CD4-positive, CD25-positive, alpha-beta regulatory T cell (primary cell): ENCODE measurements at regions not wholly inside any gene's neighbourhood (a gene's known extent, or its start where the extent isn't known, plus 50 kb on each side); places are given as distances from the start of the nearest gene placed in this dataset.

Experiments
- ATAC-seq, 2 donors: fragments of 150-1000 bp; cut with Tn5 transposase; one replicate each; pipeline ENCODE4 v1.10.0; 2021; ENCODE audit warnings: low read depth in 2 of 2, moderate number of reproducible peaks in 2 of 2, moderate library complexity in 1 of 2
- DNase-seq, 3 donors: peaks; one replicate each; pipeline versions ENCODE4 v3.0.0 to v3.0.0-alpha.2; 2012 to 2022; ENCODE audit warnings: mixed read lengths in 1 of 3
- H3K27ac ChIP-seq: one replicate; pipeline ENCODE4 v1.7.0; 2013; ENCODE audit warnings: mild to moderate bottlenecking, low read length; ENCODE audit not compliant: insufficient read depth, poor library complexity, severe bottlenecking
- H3K27me3 ChIP-seq: one replicate; pipeline ENCODE4 v1.7.0; 2013; ENCODE audit warnings: low read length; ENCODE audit not compliant: control insufficient read depth, insufficient read depth
- H3K36me3 ChIP-seq: one replicate; pipeline ENCODE4 v1.7.0; 2013; ENCODE audit warnings: mild to moderate bottlenecking, low read length, moderate library complexity; ENCODE audit not compliant: control insufficient read depth, insufficient read depth
- H3K4me1 ChIP-seq: 2 replicates; pipeline ENCODE4 v1.7.0; 2013; ENCODE audit warnings: mild to moderate bottlenecking, low read length; ENCODE audit not compliant: insufficient read depth, control insufficient read depth, poor library complexity, severe bottlenecking
- H3K4me3 ChIP-seq: one replicate; pipeline ENCODE4 v1.7.0; 2013; ENCODE audit warnings: low read depth, mild to moderate bottlenecking, low read length, moderate library complexity
- H3K9me3 ChIP-seq, 2 experiments: 1 replicate in 1 of 2; 2 replicates in 1 of 2; pipeline ENCODE4 v1.7.0; 2013; ENCODE audit warnings: low read length in 2 of 2, mild to moderate bottlenecking in 1 of 2, moderate library complexity in 1 of 2; ENCODE audit not compliant: control insufficient read depth in 2 of 2
- H3K27ac Mint-ChIP-seq, 3 donors: one replicate each; pipeline ENCODE4 v1.8.0; 2020 to 2022; ENCODE audit warnings: mild to moderate bottlenecking in 3 of 3, mixed read lengths in 3 of 3, moderate library complexity in 2 of 3
- H3K27me3 Mint-ChIP-seq: one replicate; pipeline ENCODE4 v1.8.0; 2022; ENCODE audit warnings: mild to moderate bottlenecking, mixed read lengths
- H3K36me3 Mint-ChIP-seq: one replicate; pipeline ENCODE4 v1.8.0; 2020; ENCODE audit warnings: mixed read lengths
- H3K4me1 Mint-ChIP-seq, 4 donors: one replicate each; pipeline ENCODE4 v1.8.0; 2020 to 2022; ENCODE audit warnings: mixed read lengths in 4 of 4, mild to moderate bottlenecking in 1 of 4
- H3K4me3 Mint-ChIP-seq, 4 donors: one replicate each; pipeline ENCODE4 v1.8.0; 2020 to 2022; ENCODE audit warnings: mild to moderate bottlenecking in 4 of 4, mixed read lengths in 4 of 4, moderate library complexity in 3 of 4
- H3K9me3 Mint-ChIP-seq, 7 donors: one replicate each; pipeline ENCODE4 v1.8.0; 2020 to 2022; ENCODE audit warnings: mixed read lengths in 7 of 7, mild to moderate bottlenecking in 3 of 7, moderate library complexity in 2 of 7

DNA sequence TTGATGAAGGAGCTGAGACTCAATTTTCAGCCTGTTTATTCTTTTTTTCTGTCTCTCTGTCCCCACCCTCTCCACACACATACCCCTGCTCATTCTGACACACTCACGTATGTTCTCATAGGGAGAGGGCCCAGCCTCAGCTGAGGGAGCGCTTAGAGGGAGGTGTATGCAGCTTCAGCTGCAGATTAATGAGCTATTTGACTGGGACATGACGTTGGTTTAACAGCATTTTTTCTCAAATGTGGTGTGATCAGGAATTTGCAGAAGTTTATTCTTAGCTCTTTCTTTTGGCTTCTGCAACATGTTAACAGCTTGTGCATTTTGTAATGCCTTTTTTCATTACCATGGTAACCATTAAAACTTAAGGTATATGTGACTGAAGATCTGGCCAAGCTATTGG, 1547.1 kb upstream of the PIK3C3 start:
- Mint-ChIP-seq H3K4me1 (no peaks in the 10 kb centered on the region), H3K27me3 (no peaks in the 10 kb centered on the region), H3K4me3 (no peak overlapping the region), H3K36me3 (no peaks in the 10 kb centered on the region), H3K9me3 (peaks cover 2 to 42% (median 5%) of the 10 kb centered on the region in 7 donors), H3K27ac (peak overlapping the region in 1 of 3 donors; percentile 26)
- no peaks in the 10 kb centered on the region for H3K4me1 ChIP-seq
- H3K27ac ChIP-seq = no peak overlapping the region
- no peaks in the 10 kb centered on the region for H3K36me3 ChIP-seq
- H3K27me3 ChIP-seq = no peaks in the 10 kb centered on the region
- no peak overlapping the region for H3K4me3 ChIP-seq
- H3K9me3 ChIP-seq = peaks cover 0 to 5% of the 10 kb centered on the region in 2 experiments
- DNase-seq (no peak), ATAC-seq (no peak)

DNA sequence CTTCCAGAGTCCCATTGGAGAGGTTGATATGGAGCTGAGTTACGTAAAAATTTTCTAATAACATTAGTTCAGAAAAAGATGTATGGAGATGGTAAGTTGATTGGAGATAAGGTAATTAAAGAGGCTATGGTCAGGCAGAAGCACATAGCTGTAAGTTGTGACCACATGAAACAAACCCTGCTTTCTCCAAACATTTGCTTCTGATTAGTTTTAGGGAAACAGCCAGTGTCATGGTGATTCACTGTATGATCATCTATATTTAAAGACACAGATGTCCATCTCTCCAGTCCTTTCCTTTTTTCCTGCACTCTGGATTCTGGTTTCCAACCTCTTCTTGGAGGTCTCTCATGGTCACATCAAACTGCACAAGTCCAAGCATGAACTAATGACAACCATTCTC, 1550.8 kb upstream of the PIK3C3 start:
- H3K36me3 ChIP-seq = no peaks in the 10 kb centered on the region
- H3K4me3 Mint-ChIP-seq = no peak overlapping the region
- DNase-seq (no peak), ATAC-seq (no peak)
- H3K9me3 Mint-ChIP-seq = peaks cover 0 to 27% (median 5%) of the 10 kb centered on the region in 7 donors
- no peaks in the 10 kb centered on the region for H3K4me1 Mint-ChIP-seq
- no peak overlapping the region for H3K27ac Mint-ChIP-seq
- no peak overlapping the region for H3K4me3 ChIP-seq
- H3K4me1 ChIP-seq = no peaks in the 10 kb centered on the region
- no peaks in the 10 kb centered on the region for H3K27me3 ChIP-seq
- no peaks in the 10 kb centered on the region for H3K36me3 Mint-ChIP-seq
- no peaks in the 10 kb centered on the region for H3K27me3 Mint-ChIP-seq
- peaks cover 0 to 5% of the 10 kb centered on the region in 2 experiments for H3K9me3 ChIP-seq
- H3K27ac ChIP-seq = no peak overlapping the region

- Mint-ChIP-seq H3K9me3 (peaks cover 0 to 22% (median 5%) of the 10 kb centered on the region in 7 donors), H3K27ac (no peak overlapping the region), H3K4me1 (no peaks in the 10 kb centered on the region), H3K36me3 (no peaks in the 10 kb centered on the region), H3K27me3 (no peaks in the 10 kb centered on the region), H3K4me3 (no peak overlapping the region)
- Histone ChIP-seq H3K4me3 (no peak overlapping the region), H3K27ac (no peak overlapping the region), H3K36me3 (no peaks in the 10 kb centered on the region), H3K27me3 (no peaks in the 10 kb centered on the region), H3K4me1 (no peaks in the 10 kb centered on the region), H3K9me3 (peaks cover 0 to 5% of the 10 kb centered on the region in 2 experiments)
- DNase-seq (no peak), ATAC-seq (no peak)
These were observed 1553.0 kb upstream of the PIK3C3 start for GRCh38 chr18:40402052-40402451.

DNA sequence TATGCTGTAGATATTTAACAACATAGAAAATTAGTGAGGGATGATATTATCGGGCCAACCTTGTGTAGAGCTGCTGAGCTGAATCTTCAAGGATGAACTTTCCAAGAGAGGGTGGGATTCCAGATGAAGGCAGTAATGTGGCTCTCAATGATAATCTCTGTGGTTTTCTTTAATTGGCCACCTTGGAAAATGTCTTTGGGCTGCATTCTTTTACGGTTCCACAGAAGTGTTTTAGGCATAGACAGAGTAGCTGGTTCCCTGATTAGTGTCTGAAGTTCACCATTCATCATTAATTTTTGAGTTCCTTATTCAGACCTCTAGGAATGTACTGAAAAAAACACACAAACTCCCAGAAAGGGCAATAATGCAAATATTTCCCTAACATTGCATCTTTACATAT, 1566.9 kb upstream of the PIK3C3 start:
- Mint-ChIP-seq H3K9me3 (peaks cover 0 to 26% (median 5%) of the 10 kb centered on the region in 7 donors), H3K36me3 (no peaks in the 10 kb centered on the region), H3K4me3 (no peak overlapping the region), H3K27me3 (no peaks in the 10 kb centered on the region), H3K4me1 (no peaks in the 10 kb centered on the region), H3K27ac (no peak overlapping the region)
- DNase-seq (no peak), ATAC-seq (no peak)
- no peaks in the 10 kb centered on the region for H3K4me1 ChIP-seq
- no peak overlapping the region for H3K27ac ChIP-seq
- no peaks in the 10 kb centered on the region for H3K27me3 ChIP-seq
- peaks cover 5 to 11% of the 10 kb centered on the region in 2 experiments for H3K9me3 ChIP-seq
- H3K36me3 ChIP-seq = no peaks in the 10 kb centered on the region
- no peak overlapping the region for H3K4me3 ChIP-seq

DNA sequence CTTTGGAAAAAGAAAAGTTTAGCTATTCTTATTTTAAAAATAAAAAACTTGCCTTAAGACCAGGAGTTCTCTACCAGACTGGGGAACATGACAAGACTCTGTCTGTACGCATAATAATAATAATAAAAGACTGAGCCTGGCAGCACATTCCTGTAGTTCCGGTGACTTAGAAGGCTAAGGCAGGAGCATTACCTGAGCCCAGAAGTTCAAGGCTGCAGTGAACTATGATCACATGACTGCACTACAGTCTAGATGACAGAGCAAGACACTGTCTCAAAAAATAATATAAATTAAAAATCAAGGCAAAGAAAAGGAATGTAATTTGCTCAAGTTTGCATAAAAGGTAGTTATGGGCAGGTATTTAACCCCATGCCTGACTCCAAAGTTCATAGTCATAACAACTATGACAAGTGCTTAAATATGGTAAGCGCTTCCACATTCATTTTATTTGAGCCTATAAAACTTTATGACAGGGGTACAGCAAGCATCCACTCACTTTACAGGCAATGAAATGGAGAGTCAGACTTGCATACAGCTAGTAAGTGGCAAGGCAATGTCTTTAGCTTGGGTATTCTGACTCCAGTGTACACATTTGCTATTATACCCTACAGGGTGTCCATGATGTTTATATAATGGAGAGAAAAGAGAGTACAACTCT, 1567.8 kb upstream of the PIK3C3 start:
- no peak for DNase-seq
- Histone ChIP-seq H3K4me3 (no peak overlapping the region), H3K36me3 (no peaks in the 10 kb centered on the region), H3K4me1 (no peaks in the 10 kb centered on the region), H3K27me3 (no peaks in the 10 kb centered on the region), H3K27ac (no peak overlapping the region), H3K9me3 (peaks cover 2 to 11% of the 10 kb centered on the region in 2 experiments)
- peaks cover 0 to 22% (median 5%) of the 10 kb centered on the region in 7 donors for H3K9me3 Mint-ChIP-seq
- H3K27ac Mint-ChIP-seq = no peak overlapping the region
- no peaks in the 10 kb centered on the region for H3K27me3 Mint-ChIP-seq
- no peak overlapping the region for H3K4me3 Mint-ChIP-seq
- no peaks in the 10 kb centered on the region for H3K4me1 Mint-ChIP-seq
- no peak for ATAC-seq
- H3K36me3 Mint-ChIP-seq = no peaks in the 10 kb centered on the region

- no peaks in the 10 kb centered on the region for H3K36me3 ChIP-seq
- no peak for DNase-seq
- no peaks in the 10 kb centered on the region for H3K4me1 Mint-ChIP-seq
- peaks cover 0 to 20% (median 2%) of the 10 kb centered on the region in 7 donors for H3K9me3 Mint-ChIP-seq
- H3K27ac Mint-ChIP-seq = no peak overlapping the region
- no peaks in the 10 kb centered on the region for H3K9me3 ChIP-seq
- ATAC-seq = no peak
- no peaks in the 10 kb centered on the region for H3K27me3 Mint-ChIP-seq
- no peak overlapping the region for H3K4me3 Mint-ChIP-seq
- H3K4me3 ChIP-seq = no peak overlapping the region
- no peaks in the 10 kb centered on the region for H3K27me3 ChIP-seq
- no peaks in the 10 kb centered on the region for H3K4me1 ChIP-seq
- H3K36me3 Mint-ChIP-seq = no peaks in the 10 kb centered on the region
- H3K27ac ChIP-seq = no peak overlapping the region
These were observed 1572.8 kb upstream of the PIK3C3 start for GRCh38 chr18:40382197-40382596.

GRCh38 chr18:40380686-40381439, 1574.2 kb upstream of the PIK3C3 start:
- ATAC-seq = no peak
- H3K4me3 ChIP-seq = no peak overlapping the region

DNA sequence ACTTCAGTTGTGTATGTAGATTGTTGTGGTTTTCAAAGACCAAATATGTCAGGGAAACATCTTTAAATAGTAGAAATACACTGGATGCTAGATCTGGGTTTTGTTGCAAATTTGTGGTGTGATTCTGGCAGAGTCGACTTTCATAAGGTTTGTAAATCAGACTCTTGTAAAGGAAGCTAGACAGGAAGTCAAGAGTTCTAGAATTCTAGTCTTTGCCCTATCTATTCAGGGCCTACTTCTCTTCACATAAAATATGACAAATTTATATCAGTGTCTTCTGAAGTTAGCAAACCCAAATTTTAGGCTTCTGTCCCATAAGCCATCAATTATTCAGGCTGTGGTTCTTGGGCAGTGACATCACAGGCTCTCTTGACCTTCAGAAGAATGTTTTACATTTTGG, 1579.2 kb upstream of the PIK3C3 start:
- H3K4me1 ChIP-seq = no peaks in the 10 kb centered on the region
- Mint-ChIP-seq H3K36me3 (no peaks in the 10 kb centered on the region), H3K4me3 (no peak overlapping the region), H3K9me3 (peaks cover 0 to 31% (median 6%) of the 10 kb centered on the region in 7 donors), H3K27me3 (no peaks in the 10 kb centered on the region), H3K4me1 (no peaks in the 10 kb centered on the region), H3K27ac (no peak overlapping the region)
- H3K27me3 ChIP-seq = no peaks in the 10 kb centered on the region
- no peak overlapping the region for H3K27ac ChIP-seq
- no peaks in the 10 kb centered on the region for H3K9me3 ChIP-seq
- DNase-seq (no peak), ATAC-seq (no peak)
- no peak overlapping the region for H3K4me3 ChIP-seq
- H3K36me3 ChIP-seq = no peaks in the 10 kb centered on the region

More at GRCh38 chr18:40380686-40381439, 1574.2 kb upstream of the PIK3C3 start:
- no peak for DNase-seq
- no peaks in the 10 kb centered on the region for H3K4me1 ChIP-seq
- H3K4me3 Mint-ChIP-seq = no peak overlapping the region
- H3K36me3 ChIP-seq = no peaks in the 10 kb centered on the region
- H3K9me3 ChIP-seq = no peaks in the 10 kb centered on the region
- no peak overlapping the region for H3K27ac ChIP-seq
- peaks cover 0 to 26% (median 3%) of the 10 kb centered on the region in 7 donors for H3K9me3 Mint-ChIP-seq
- H3K4me1 Mint-ChIP-seq = no peaks in the 10 kb centered on the region
- no peaks in the 10 kb centered on the region for H3K27me3 Mint-ChIP-seq
- H3K27me3 ChIP-seq = no peaks in the 10 kb centered on the region
- no peaks in the 10 kb centered on the region for H3K36me3 Mint-ChIP-seq
- H3K27ac Mint-ChIP-seq = no peak overlapping the region
